ACHN (cell line): ENCODE measurements at regions not wholly inside any gene's neighbourhood (a gene's known extent, or its start where the extent isn't known, plus 50 kb on each side); places are given as distances from the start of the nearest gene placed in this dataset.
"Not testable (repeated sequence)": the region's sequence is repeated elsewhere in the genome, so short reads cannot be mapped to it uniquely, and the experiment has no call there.

Experiments used
- DNase-seq: peaks from one replicate; pipeline ENCODE4 v3.0.0-alpha.2; 2015
- in situ Hi-C: cut with HindIII; loops from 2 replicates; pipeline ENCODE4 v1.10.0; 2017; ENCODE audit warnings: low sequenced_read_pairs, low pct_ligation_motif_present, low pct_unique_long_range_greater_than_20kb

DNA sequence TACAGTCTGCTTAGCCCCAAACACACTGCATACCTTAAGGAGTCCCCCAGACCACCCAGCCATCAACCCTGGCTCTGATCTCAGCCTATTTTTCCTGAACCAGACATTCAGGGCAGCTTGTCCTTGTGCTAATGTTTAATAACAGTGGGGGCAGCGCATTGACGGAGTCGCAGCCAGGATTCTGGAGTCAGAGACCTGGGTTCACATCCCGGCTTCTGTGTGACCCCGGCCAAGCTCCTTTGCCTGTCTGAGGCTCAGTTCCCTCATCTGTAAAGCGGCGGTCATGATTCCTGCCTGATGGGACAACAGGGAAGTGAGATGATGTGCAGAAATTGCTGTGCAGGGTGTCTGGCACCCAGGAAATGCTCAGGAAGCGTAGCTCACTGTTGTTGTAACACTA lies 63.1 kb downstream of the MATN1 start:
- DNase-seq: no peak
- in situ Hi-C loops: no loop called here

- in situ Hi-C loops: no loop called here
- no peak for DNase-seq
Observed at GRCh38 chr1:30659702-30660101, 63.7 kb downstream of the MATN1 start.

DNA sequence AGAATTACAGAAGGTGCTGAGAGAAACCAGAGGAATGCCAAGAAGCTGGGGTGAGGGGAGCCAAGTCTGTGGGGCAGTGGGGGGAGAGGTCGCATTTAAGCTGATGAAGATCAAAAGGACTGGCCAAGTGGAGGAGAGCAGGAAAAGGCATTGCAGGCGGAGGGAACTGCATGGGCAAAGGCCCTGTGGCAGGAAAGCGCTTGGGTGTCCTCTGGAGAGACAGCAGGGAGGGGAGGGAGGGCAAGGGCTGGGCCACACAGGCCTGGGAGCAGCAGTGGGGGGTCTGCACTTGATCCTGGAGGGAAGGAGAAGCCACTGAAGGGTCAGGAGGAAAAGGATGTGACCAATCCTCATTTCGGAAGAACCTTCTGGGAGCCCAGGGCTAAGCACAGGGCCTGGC lies 65.0 kb downstream of the MATN1 start:
- DNase-seq, in situ Hi-C loops: not testable (repeated sequence)

DNA sequence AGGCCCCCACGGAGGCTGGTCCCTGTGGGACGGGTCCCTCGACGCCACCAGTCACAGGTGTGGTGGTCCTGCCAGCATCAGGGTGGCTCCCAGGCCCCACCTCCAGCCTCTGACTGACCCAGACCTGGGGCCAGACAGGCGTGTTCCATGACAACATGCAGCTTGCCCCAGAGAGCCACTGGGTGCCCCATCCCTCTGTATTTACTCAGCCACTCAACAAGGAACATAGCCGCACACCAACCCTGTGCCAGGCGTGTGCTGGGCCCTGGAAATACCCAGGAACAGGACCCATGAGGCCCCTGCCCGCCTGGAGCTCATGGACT lies 65.4 kb downstream of the MATN1 start:
- DNase-seq: no peak
- in situ Hi-C loops: no loop called here

GRCh38 chr1:30657131-30658013 lies 66.0 kb downstream of the MATN1 start:
- in situ Hi-C loops: no loop called here
- no peak for DNase-seq

GRCh38 chr1:30656171-30656940 lies 67.0 kb downstream of the MATN1 start:
- no peak for DNase-seq
- in situ Hi-C loops: no loop called here

DNA sequence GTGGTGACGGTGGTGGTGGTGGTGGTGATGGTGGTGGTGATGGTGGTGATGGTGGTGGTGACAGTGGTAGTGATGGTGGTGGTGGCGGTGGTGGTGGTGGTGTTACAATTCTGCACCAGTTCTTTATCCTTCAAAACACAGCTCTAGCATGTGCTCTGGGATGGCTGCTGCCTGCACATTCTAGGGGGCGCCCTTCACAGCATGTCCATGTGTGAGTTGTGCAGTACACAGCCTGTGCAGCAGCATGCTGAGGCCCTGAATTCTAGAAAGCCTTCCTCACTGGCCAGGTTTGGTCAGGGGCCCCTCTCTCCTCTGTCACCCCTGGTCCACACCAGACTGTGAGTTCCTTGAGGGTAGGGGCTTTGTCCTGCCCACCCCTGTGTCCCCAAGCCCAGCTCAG lies 67.7 kb downstream of the MATN1 start:
- in situ Hi-C loops: no loop called here
- no peak for DNase-seq

DNA sequence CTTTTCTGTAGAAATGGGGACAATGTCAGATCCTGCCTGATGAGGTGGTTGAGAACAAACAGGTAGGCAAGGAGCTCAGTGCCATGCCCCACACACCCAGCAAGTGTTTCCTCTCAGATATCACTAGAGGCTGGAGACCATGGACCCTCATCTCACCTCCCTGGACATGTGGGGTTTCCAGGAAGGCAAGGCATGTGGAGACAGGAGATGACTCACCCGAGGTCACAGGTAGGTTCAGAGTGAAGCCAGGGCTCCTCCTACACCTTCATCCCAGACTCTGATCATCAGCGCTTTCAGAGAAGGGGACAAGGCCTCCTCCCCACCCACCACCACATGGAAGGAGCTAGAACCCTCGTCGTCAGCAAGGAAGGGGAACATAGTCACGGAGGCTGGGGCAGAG lies 69.2 kb downstream of the MATN1 start:
- in situ Hi-C loops: no loop called here

DNA sequence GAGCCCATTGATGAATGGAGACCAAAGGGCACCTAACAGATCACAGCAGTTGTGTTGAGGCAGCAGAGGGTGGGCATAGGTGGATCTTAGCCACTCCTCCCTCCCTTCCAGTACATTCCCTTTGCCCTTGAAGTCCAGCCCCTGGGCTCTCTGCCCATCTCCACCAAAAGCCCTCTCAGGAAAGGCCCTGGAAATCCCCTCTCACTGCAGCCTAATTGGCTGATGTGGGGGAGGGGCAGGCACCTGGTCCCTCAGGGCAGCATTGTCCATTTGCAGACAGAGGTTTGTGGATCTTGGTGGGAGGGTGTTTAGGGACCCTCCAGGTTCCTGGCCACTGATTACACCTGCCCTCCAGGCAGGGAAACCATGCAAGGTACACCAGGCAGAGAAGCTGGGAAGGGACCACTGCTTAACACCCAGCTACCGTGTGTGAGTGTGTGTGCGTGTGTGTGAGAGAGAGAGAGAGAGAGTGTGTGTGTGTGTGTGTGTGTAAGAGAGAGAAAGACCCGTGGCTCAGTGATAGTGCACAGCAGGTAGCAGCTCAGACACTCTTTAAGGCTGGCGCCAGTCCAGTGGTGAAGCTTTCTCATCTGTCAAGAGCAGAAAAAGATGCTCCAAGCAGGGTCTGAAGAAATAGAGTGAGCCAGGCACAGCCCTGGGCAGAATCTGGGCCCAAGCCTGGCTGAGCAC lies 71.1 kb downstream of the MATN1 start:
- in situ Hi-C loops: no loop called here
- no peak for DNase-seq

More for the DNA sequence above, 69.2 kb downstream of the MATN1 start:
- no peak for DNase-seq

GRCh38 chr1:30651395-30651794 lies 72.0 kb downstream of the MATN1 start:
- in situ Hi-C loops, DNase-seq: not testable (repeated sequence)

DNA sequence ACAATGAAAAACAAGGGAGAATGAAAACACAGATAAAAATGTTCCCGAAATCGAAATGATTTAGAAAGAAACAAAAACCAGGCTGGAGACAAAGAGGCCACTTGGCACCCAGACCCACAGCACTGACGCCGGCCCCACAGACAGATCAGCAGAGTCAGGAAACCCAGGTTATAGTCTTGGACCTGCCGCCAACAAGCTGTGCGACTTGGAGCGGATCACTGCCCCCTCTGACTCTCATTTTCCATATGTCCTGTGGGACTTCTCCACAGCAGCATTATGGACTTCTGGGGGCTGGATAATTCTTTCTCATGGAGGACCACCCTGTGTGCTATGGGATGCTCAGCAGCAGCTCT lies 72.4 kb downstream of the MATN1 start:
- no peak for DNase-seq
- in situ Hi-C loops: no loop called here

DNA sequence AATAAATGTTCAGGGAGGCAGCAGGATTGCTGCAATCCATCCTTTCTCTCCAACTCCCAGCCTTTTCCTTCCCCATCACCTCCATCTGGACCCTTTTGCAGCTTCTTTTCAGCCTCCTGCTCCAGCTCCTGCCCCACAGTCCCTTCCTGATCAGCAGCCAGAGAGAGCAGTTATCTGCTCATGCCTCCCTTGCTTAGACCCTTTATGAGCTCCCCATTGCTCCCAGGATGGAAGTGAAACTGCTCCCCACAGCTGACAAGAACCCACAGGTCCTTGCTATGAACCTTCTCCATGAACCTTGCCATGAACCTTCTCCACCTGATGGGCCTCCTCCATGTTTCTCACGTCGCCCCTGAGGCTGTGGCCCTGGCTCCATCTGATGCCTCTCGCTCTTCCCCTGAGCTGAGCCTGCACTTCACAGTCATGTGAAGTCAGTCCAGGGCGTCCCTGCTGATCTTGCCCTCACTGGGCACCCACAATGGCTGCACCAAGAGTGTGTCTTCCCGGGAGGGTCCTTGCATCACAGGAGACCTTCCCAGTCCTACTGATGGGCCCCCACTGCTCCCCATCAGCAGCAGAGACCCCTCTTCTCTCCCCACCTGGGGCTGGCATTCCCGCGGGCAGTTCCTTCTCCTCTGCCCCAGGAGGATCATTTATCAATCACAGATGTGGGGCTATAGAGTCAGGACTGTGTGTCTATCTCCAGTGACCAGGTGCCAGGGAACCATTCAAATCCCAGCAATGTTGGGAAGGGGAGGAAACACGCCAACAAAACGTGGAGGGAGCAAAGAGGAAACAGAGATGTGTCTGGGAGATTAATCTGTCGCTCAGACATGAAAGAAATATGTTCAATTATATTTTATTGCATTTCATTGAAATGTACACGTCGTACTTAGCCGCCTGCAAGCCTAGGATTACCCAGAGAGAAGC lies 73.1 kb downstream of the MATN1 start:
- DNase-seq: no peak
- in situ Hi-C loops: no loop called here

DNA sequence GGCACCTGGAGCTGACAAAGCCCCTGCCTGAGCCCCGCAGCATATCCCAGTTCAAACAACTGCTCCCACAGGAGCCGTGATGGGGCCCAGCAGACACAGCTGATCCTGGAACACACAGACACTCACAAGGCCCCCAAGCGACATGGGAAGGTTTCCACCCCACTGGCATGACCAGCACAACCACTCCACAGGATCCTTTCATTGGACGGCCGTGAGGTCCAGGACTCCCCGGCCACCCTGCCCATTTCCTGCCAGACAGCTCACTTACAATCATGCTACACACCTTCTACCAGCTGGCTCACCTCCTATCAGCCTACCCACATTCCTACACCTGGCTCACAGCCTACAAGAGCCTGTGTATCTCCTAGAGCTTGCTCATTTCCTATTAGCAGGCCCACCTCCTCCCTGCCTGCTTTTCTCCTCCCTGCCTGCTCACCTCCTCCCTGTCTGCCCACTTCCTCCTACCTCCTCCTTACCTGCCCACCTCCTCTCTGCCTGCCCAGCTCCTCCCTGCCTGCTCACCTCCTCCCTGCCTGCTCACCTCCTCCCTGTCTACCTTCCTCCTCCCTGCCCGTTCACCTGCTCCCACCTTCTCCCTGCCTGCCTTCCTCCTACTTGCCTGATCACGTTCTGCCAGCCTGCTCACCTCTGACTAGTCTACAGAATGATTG lies 73.9 kb downstream of the MATN1 start:
- in situ Hi-C loops: no loop called here

DNA sequence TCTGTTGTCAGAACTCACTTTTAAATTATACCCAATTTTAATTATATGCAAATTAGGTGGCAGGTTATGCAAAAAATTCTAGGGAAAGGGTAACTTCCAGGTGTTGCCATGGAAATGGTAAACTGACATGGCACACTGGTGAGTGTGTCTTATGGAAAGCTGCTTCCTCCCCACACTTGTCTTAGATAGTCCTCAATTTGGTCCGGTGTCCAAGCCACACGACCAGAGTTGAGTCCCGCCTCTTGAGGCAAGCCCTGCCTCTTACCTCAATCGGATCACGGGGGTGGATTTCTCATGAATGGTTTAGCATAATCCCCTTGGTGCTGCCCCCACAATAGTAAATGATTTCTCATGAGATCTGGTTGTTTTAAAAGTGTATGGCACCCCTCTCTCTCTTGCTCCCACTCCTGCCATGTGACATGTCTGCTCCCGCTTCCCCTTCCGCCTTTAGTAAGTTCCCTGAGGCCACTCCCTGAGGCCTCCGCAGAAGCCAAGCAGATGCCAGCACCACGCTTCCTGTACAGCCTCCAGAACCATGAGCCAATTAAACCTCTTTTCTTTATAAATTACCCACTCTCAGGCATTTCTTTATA lies 74.9 kb downstream of the MATN1 start:
- DNase-seq: no peak
- in situ Hi-C loops: no loop called here

More for the DNA sequence above, 73.9 kb downstream of the MATN1 start:
- DNase-seq: no peak

GRCh38 chr1:30645807-30646206 lies 77.6 kb downstream of the MATN1 start:
- DNase-seq: no peak
- in situ Hi-C loops: no loop called here

GRCh38 chr1:30642391-30643120 lies 80.8 kb downstream of the MATN1 start:
- in situ Hi-C loops: no loop called here
- DNase-seq: no peak
